Lung (tissue), 11 donors: ENCODE measurements at regions not wholly inside any gene's neighbourhood (a gene's known extent, or its start where the extent isn't known, plus 50 kb on each side); places are given as distances from the start of the nearest gene placed in this dataset.

Experiments used
- ATAC-seq: fragments of 200-7000 bp; cut with Tn5 transposase; one replicate; pipeline ENCODE4 v1.9.1; 2020; ENCODE audit warnings: moderate number of reproducible peaks; ENCODE audit not compliant: insufficient read depth, low FRiP score
- DNase-seq, 3 donors: peaks; one replicate each; pipeline ENCODE4 v3.0.0-alpha.2; 2013 to 2017
- H3K27ac ChIP-seq, 2 donors: one replicate each; pipeline ENCODE4 v1.5.1; 2013; ENCODE audit warnings: mild to moderate bottlenecking in 2 of 2, moderate library complexity in 2 of 2, control low read depth in 1 of 2, inconsistent platforms in 1 of 2, low read depth in 1 of 2, low read length in 1 of 2
- H3K27me3 ChIP-seq, 3 donors: one replicate each; pipeline ENCODE4 v1.5.1; 2013; ENCODE audit warnings: low read length in 2 of 3; ENCODE audit not compliant: control insufficient read depth in 3 of 3, insufficient read depth in 3 of 3
- H3K36me3 ChIP-seq, 4 donors: one replicate each; pipeline ENCODE4 v1.5.1; 2013; ENCODE audit warnings: low read length in 4 of 4, mild to moderate bottlenecking in 1 of 4, moderate library complexity in 1 of 4; ENCODE audit not compliant: control insufficient read depth in 4 of 4, insufficient read depth in 4 of 4
- H3K4me1 ChIP-seq, 5 donors: one replicate each; pipeline ENCODE4 v1.5.1; 2013; ENCODE audit warnings: low read length in 5 of 5, mild to moderate bottlenecking in 2 of 5, moderate library complexity in 1 of 5; ENCODE audit not compliant: control insufficient read depth in 5 of 5, insufficient read depth in 5 of 5
- H3K4me3 ChIP-seq: one replicate; pipeline ENCODE4 v1.5.1; 2013; ENCODE audit warnings: mild to moderate bottlenecking, control low read depth, moderate library complexity
- H3K9ac ChIP-seq, 2 donors: one replicate each; pipeline ENCODE4 v1.5.1; 2013; ENCODE audit warnings: low read length in 2 of 2, control low read depth in 1 of 2; ENCODE audit not compliant: insufficient read depth in 1 of 2
- H3K9me3 ChIP-seq, 4 donors: one replicate each; pipeline ENCODE4 v1.5.1; 2013; ENCODE audit warnings: low read length in 3 of 4, mild to moderate bottlenecking in 1 of 4, moderate library complexity in 1 of 4; ENCODE audit not compliant: control insufficient read depth in 4 of 4, insufficient read depth in 3 of 4
- CTCF ChIP-seq: IDR thresholded peaks from 2 replicates; pipeline ENCODE4 v1.5.1; 2012; ENCODE audit warnings: mild to moderate bottlenecking; ENCODE audit errors: control extremely low read depth, extremely low read depth
- WGBS, 2 donors: extraction: QIAGEN DNeasy Blood & Tissue Kit; methylation state at CpG; one replicate each; pipeline ENCODE4 v1.1.7; 2013; 5-methylcytosine and 5-hydroxymethylcytosine counted together
- donor health status: control.
- donor health status: control.
- donor health status: Bipolar disorder and iron deficiency.
- donor health status: healthy.
- donor health status: DM: yes; HTN: yes; CAD: no.

- peak in 2 of 3 donors; percentile 24 to 49 for DNase-seq
- Histone ChIP-seq H3K9ac (no peak overlapping the region), H3K36me3 (no peaks in the 10 kb centered on the region), H3K27me3 (no peaks in the 10 kb centered on the region), H3K4me1 (peaks cover 6 to 30% (median 8%) of the 10 kb centered on the region in 5 donors), H3K4me3 (no peak overlapping the region), H3K9me3 (peaks cover 0 to 2% (median 0%) of the 10 kb centered on the region in 4 donors), H3K27ac (no peak overlapping the region)
- WGBS, 2 donors = 62 to 68% methylated on average over 5 of the region's 5 CpGs
- TF ChIP-seq CTCF = no peak
- no peak for ATAC-seq
Observed at GRCh38 chr13:29920025-29920643, 69.7 kb upstream of the UBL3 start.

- Histone ChIP-seq H3K27me3 (no peaks in the 10 kb centered on the region), H3K36me3 (no peaks in the 10 kb centered on the region), H3K9me3 (peaks cover 0 to 2% (median 0%) of the 10 kb centered on the region in 4 donors), H3K27ac (no peak overlapping the region), H3K9ac (no peak overlapping the region), H3K4me1 (peaks cover 0 to 17% (median 2%) of the 10 kb centered on the region in 5 donors), H3K4me3 (no peak overlapping the region)
- WGBS, 2 donors = 71 to 82% methylated on average over 4 of the region's 4 CpGs
- ATAC-seq = no peak
- no peak for TF ChIP-seq CTCF
- DNase-seq = no peak
Observed at GRCh38 chr13:29918845-29919244, 68.4 kb upstream of the UBL3 start.

DNA sequence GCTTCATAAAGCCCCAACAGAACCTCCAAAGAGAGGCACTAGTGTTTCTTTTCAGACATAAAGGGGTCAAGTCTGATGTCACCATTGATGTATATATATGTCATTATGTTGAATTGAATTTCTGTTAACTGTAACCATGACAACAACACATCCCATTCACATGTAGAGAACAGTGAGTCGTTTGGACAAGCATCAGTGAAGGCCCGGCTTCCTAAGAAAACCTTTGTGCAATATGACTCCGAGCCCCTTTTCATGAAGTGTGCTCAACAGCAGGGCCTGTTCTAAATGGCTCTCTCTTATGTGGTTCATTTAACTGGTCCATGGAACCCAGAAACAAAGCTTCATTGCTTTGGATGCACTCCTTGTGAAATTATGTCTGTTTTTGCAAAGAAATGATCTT is 67.2 kb upstream of the UBL3 start:
- Histone ChIP-seq H3K27ac (no peak overlapping the region), H3K4me1 (peaks cover 0 to 5% (median 0%) of the 10 kb centered on the region in 5 donors), H3K4me3 (no peak overlapping the region), H3K9ac (no peak overlapping the region), H3K27me3 (no peaks in the 10 kb centered on the region), H3K9me3 (peaks cover 0 to 2% (median 0%) of the 10 kb centered on the region in 4 donors), H3K36me3 (no peaks in the 10 kb centered on the region)
- WGBS, 2 donors = 88 to 94% methylated on average over 3 of the region's 3 CpGs
- TF ChIP-seq CTCF = no peak
- no peak for DNase-seq
- ATAC-seq = no peak

- Histone ChIP-seq H3K4me3 (no peak overlapping the region), H3K36me3 (no peaks in the 10 kb centered on the region), H3K4me1 (peaks cover 0 to 7% (median 0%) of the 10 kb centered on the region in 5 donors), H3K27me3 (no peaks in the 10 kb centered on the region), H3K9ac (no peak overlapping the region), H3K27ac (no peak overlapping the region), H3K9me3 (peaks cover 0 to 2% (median 0%) of the 10 kb centered on the region in 4 donors)
- ATAC-seq (no peak), DNase-seq (no peak)
- 63 to 77% methylated on average over 3 of the region's 3 CpGs for WGBS, 2 donors
- no peak for TF ChIP-seq CTCF
Observed at GRCh38 chr13:29914581-29914980, 64.2 kb upstream of the UBL3 start.
